C4-2B (cell line): ENCODE measurements at regions not wholly inside any gene's neighbourhood (a gene's known extent, or its start where the extent isn't known, plus 50 kb on each side); places are given as distances from the start of the nearest gene placed in this dataset.

Experiments
- CTCF ChIP-seq: fragments of 450-650 bp; conservative IDR thresholded peaks from 2 replicates; pipeline ENCODE4 v1.5.1; 2017; ENCODE audit warnings: mild to moderate bottlenecking
- ZFX ChIP-seq: fragments of 450-650 bp; IDR thresholded peaks from 2 replicates; pipeline ENCODE4 v1.6.1; 2017

- TF ChIP-seq CTCF (no peak), ZFX (no peak)
Measured at GRCh38 chr5:88967633-88968585, 84.9 kb upstream of the MEF2C start.
